HG03354 (cell line): ENCODE measurements at regions not wholly inside any gene's neighbourhood (a gene's known extent, or its start where the extent isn't known, plus 50 kb on each side); places are given as distances from the start of the nearest gene placed in this dataset.

Experiments used
- ATAC-seq: cut with Tn5 transposase; IDR thresholded peaks from one replicate; pipeline ENCODE4 v1.9.1; 2021; ENCODE audit warnings: mild to moderate bottlenecking; ENCODE audit not compliant: unreplicated experiment, poor library complexity, severe bottlenecking

DNA sequence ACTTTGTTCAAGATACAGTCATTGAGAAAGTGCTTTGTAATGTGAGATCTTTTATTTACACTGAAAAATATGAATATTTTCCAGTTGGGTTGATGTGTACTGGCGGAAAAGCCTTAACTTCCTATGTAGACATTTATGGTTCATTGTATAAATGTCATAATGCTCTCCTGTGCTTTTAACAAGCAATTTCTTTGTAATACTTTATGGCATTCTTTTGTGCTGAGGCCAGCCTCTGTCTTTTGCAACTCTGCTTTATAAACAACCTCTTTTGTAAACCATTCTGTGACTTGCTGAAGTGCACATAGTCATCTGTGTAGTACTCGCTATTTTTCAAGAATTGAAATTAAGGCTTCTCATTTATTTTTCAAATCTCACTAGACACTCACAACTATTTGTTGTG lies 291.2 kb downstream of the CDH11 start:
- no peak for ATAC-seq

DNA sequence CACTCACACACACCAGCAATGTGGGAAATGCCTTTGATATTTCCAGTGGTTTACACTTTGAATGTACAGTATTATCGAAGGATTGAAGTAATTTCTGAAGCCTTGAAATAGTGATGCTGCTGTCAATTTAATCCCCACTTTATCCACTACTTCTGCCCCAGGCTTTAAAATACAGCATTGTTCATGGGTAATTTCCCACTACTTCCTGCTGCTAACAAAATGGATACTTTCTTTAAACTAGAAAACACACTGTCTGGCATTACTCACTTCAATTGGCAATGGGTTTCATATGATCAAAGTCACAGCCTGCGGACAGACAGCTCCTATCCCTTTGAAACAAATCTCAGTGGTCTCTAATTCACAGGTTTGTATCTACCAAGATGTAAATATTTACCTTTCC lies 292.2 kb downstream of the CDH11 start:
- ATAC-seq: no peak

DNA sequence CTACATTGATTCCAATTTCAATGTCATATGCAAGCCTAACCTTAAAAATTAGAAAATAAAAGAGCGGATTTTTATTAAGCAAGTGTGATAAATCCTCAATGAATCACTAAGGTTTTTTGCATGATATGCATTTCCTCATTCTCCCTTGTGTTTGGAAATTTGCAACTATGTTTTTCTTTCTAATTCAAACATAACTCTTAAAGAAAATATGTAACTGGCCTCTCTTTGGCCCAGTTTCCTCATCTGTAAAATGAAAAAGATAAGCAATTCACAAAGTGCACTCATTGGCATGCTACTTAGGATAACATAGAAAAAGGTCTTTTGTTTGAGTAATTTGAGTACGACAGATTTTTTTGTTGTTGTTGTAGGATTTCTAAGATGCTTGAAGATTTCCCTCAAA lies 295.5 kb downstream of the CDH11 start:
- ATAC-seq: no peak

DNA sequence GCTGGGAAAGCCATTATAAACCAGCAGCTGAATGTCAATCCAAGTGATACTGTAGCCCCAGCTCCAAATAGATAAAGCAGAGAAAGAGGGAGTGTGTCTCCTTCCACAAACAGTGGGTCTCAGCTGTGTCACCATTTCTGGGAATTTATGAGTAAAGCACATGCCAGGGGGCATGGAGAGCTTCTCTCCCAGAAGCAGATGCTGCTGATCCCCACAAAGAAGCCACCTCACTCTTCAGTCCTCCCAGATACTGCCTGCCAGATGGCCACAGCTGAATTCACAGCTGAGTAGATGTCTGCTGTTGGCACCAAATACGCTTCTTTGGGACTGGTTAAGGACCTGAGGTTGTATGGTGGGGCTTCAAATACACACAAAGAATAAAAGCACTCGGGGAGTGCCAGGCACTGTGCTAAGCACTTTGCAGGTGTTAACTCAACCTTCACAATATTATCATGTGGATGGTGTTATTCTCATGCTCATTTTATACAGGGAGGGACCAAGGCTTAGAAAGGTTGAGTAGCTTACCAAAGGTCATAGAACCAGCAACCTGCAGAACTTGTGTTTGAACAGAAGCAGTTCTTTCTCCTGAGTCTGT lies 298.3 kb downstream of the CDH11 start:
- no peak for ATAC-seq

DNA sequence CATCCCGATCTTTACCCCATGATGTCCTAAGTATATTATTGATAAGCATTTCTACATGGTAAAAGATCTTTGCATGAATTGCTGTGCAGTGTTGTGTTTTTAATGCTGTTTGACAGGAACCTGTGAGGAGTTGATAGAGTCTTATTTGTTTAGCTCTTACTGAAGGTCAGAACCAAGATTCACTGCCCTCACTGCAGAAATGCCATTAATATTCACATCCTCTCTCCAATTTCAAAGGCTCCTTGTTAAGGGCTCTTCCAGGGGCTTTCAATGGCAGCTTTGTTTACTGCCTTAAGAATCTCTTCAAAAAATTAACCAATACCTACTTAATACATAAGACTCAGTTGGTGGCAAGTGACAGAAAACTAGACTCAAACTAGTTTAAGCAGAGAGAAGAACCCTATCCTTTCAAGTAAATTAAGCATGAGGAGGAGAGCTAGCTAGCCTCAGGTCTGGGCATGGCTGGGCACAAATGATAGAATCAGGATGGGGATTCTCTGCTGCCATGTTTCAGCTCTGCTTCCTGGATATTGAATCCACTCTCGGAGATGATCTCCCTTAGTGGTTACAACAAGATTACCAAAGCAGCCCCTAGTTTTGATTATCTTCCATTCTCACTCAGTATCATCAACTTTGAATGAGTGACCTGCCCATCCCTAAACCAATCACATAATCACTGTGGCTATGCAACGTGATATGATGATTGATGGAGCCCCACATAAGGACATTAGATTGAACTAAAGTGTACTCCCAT lies 311.8 kb downstream of the CDH11 start:
- no peak for ATAC-seq

DNA sequence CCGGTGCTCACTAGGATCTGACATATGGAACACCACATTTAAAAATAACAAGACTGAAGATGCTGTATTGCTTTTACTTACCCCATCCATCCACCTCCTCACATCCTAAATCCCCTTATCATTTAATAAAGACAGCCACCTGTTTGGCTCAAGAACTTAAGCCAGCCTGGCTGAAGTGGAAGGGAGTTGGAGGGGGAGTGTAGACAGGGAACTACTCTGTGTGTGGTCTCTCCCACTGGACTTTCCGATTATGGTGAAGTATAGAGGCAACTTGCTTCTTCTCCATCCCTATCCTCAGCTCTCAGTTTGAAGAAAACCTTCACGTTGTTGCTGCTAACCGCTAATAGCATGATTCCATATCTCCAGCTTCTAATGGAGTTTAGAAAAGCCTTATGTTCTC lies 313.4 kb downstream of the CDH11 start:
- ATAC-seq: no peak

DNA sequence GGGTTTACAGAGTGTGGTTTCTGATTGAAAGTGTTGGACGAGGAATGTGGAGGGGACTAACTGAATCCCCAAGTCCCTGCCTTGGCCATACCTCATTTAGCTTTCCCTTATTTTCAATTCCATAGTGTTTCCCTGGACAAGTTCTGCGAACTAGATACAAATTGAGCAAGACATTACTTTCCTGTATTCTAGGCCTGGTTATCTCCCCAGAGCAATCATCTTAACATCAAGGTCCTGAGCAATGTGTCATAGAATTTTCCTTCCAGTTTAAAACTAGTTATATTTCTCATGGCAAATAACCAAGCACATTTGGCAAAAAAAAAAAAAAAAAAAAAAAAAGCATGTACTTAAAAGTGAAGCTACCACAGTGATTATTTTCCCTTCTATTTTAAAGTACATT lies 330.1 kb downstream of the CDH11 start:
- no peak for ATAC-seq

DNA sequence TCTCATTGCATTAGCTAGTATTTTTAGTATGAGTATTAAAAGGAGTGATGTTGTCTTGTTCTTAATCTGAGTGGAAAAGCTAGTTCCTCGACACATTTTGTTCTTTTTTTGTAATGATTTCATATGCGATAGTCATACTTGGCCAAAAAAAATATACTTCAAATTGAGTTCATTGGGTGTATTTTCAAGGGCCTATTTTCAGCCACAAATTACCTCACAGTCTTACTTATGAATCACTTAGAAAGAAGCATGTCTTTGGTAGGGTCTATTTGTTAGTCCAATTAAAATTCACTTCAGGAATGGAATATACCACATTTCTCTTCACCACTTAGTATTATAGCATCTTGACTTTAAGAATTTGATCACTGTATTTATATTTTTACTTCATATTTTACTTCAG lies 337.2 kb downstream of the CDH11 start:
- ATAC-seq: no peak

DNA sequence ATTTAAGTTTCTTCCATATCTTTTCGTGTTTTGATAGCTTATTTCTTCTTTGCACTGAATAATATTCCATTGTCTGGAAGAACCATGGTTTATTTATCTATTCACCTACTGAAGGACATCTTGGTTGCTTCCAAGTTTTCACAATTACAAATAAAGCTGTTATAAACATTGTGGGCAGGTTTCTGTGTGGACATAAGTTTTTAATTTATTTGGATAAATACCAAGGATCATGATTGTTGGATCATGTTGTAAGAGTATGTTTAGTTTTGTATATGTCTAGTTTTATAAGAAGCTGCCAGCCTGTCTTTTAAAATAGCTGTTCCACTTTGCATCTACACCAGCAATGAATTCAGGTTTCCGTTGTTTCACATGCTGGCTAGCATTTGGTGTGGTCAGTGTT lies 339.4 kb downstream of the CDH11 start:
- ATAC-seq: no peak

DNA sequence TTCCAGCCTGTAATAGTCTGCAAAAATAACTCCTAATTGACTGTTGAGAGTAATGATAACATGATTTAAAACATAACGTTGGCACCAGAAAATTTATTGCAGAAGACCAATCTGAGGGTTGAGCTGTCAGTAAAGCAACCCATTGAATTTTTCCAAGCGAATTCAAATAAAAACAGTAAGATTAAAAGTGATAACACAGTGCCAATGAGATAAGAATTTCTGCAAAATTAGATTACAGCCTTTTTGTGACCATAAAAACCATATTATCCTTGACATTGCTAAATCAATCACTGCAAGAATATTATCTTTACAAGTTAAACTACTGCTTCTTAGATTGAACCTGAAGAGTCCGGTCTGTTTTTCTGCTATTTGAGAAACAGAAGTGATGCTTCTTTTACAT lies 341.4 kb downstream of the CDH11 start:
- ATAC-seq: no peak

DNA sequence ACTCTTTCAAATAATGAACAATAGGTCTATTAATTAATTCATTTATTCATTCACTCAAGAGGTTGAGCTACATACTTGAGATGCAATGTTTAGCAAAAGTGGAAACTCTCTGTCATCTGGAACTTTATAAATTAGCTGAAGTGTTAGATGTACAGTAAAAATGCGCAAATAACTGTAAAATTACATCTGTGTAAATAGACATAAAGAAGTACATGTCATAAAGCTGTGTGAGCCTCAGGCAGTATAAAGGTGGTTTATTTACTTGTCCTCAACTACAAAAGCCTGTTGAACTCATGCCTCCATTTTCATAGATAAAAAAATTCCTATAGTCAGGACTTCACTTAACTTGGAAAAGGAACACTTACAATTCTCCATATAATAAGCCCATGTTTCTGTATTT lies 343.1 kb downstream of the CDH11 start:
- no peak for ATAC-seq

DNA sequence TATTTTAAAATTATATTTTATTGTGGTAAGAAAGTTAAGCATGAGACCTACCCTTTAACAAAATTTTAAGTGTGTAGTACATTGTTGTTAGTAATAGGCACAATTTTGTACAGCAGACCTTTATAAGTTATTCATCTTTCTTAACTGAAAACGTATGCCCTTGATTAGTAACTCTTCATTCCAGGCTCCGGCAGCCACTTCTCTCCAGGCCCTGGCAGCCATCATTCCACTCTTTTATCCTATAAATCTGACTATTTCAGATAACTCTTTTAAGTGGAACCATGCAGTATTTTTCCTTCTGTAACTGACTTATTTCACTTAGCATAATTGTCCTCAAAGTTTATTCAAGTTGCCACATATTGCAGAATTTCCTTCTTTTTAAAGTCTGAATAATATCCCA lies 348.2 kb downstream of the CDH11 start:
- ATAC-seq: no peak

DNA sequence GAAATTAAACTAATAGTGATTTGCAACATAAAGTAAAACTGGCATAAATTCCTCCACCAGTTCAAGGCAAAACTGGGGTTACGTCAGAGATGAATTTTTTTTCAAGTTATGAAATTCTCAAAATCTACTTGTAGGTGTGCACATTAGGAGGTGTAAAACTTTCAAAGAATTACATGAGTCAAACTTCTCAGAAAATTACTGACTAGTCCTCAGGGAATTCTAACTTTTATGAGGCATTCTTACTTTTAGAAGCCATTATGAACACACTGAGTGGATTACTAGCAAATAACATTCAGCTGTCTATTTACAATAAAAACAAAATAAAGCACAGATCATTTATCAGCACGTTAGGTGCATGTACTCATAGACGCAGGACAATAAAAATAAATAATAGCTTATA lies 348.7 kb downstream of the CDH11 start:
- ATAC-seq: no peak

DNA sequence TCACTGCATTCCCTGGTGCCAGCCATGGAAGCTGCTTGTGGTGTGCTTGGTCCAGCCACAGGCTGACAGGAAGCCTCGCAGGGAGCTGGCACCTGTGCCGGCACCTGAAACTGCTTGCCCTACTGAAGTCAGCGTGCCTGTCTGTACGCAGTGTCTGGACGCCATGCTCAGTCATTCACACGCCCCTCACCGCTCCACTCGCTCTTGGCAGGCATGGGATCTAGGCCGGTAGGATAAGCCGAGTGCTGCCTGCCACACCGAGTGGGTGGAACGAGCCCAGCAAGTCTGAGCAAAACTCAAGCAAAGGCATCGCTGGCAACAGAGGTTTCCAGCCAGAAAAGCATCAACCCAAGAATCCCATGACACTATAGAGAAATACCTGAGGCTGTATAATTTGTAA lies 350.6 kb downstream of the CDH11 start:
- no peak for ATAC-seq

DNA sequence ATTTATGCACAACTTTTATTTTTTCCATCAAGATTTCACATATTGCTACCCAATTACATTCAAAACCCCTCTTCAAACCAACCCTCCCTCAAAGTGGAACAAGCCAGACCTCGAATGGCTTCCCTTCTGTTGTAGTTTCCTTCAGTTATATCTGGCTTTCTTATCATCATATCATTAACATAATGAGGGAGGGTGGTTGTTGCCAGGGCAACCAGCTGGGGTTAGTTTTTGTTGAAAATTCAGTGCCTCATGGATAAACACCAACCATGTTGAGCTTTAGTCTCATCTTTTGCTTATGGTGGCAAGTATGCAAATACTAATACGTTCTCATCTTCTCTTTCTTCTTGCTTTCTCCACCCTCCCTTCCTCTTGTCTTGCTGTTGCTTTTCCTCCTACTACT lies 359.7 kb downstream of the CDH11 start:
- ATAC-seq: no peak

DNA sequence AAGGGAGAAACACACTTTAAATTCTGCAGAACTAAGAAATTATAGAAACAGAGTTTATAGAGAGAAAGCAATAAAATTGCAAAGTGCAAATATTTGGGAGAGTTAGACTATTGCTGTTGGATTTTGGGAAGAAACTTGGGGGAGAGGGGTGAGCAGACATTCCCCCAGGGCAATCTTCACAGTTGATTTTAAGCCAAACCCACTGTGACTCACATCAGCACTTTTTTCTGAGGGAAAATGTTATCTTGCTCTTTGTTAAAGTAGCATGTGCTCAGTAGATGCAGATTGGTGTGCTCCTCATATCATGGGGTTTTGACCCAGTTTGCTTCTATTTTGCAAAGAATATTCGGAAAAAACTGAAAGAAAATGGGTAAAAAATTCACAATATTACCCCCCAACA lies 367.6 kb downstream of the CDH11 start:
- no peak for ATAC-seq

DNA sequence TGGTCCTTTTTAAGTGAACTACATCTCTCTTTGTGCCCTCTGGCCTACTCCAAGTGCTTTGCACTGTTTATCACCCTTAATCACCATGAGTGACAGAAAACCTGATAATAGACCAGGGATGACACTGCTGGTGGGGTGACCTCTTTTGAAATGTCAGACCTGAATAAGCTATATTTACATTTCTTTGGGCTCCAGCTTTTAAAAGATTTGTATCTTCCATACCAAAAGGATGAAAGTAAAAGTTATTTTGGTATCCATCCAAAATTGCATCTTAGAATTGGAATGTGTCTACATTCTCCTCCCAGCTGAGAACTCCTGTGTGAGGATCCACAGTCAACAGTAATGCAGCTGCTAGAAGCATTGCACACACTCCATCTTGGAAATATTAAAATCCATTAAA lies 370.0 kb downstream of the CDH11 start:
- ATAC-seq: no peak

DNA sequence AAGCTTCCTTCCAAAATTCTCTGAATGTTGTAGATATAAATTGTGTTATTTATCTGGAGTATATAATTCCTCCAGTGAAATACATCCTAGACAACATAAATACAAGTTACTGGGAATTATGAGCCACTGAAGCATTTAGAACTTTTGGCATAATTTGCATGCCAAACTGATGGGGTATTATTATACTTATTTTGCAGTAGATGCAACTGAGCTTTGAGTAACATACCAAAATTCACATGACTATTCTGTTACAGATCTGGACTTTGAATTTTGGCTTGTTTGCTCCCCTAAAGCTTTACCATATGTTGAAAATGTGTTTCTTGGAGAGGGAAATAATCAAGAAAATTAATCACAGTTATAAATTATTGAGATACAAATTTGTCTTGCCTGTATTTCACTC lies 372.5 kb downstream of the CDH11 start:
- no peak for ATAC-seq

DNA sequence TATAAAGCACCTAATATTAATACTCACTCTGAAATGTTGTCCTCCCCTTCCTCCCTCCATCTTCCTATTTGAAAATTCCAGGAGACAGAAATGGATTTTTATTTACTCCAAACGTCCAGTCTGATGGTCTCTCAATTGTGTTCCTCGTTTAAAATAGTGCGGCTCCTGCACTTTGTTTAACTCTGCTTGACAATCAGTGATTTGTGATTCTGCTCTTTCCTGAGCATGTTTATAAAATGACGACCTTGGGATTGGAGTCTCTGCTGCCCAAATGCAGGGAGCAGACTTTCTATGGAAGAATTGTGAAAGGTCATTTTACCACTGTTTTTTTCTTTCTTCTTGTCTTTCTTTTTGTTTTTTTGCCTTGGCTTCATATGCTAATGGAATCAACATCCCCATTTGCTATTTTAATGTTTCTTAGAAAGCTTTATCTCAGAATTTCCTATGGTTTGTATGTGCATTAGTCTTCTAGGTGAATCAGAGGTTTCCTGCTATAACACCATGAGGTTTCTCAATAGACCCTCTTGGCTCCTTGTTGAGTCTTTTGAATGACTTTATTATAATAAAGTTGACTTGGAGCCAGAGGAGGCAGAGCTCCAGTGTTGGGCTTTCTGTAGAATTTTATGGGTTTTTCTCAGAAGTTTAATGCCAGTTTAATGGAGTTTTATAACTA lies 376.5 kb downstream of the CDH11 start:
- no peak for ATAC-seq

DNA sequence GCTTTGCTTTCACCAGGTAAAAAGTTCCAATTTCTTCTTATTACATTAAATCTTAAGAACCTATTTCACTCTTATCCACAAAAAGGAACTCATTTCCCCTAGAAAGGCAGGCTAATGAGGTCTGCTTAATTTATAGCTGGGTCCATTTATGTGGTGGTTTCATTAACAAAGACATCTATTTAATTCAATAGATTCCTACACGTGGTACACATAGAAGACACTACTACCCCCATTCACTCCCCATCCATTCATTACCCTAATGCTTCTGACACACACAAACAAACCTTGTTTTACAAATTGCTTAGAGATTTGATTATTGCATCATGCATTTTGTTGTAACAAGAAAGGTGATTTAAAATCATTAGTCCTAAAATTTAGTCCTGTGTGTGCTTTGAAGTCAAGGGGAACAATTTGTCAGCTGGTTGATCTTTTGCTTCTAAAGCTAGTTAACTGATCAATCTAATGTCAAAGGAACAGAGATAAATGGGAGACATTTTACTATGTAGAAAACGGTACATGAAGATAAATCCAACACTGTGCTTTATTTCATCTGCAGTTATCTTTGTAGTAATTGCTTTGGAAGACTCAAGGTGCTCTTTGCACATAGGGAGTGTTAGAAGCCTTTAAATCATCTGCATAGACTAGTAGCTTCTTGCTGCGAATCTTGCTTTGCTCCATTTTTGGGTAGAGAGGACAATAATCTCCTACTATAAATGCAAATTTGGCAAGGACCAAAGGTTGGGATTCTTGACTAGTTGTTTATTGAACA lies 379.2 kb downstream of the CDH11 start:
- ATAC-seq: no peak

DNA sequence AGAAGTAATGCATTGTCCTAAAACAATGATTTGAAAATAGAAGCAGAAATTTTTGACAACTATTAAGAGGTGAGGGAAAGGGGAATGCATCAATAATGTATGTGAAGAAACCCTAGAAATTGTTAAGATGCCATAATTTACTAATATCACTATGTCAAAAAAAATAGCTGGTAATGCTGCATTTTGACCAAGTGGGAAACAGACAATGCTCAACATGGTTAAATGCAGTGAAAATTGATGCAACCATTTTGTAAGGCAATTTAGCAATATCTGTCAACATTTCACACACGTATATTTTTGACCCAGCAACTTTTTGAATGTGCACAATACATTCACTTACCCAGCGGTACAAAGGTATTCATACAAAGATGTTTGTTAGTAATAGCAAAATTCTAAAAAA lies 381.6 kb downstream of the CDH11 start:
- no peak for ATAC-seq
